Activated CD8-positive, alpha-beta memory T cell treated with anti-CD3 and anti-CD28 coated beads, Interleukin-2, amount 10 ng/mL, durations not matched to agents 7 days and 5 days (primary cell): ENCODE measurements at regions not wholly inside any gene's neighbourhood (a gene's known extent, or its start where the extent isn't known, plus 50 kb on each side); places are given as distances from the start of the nearest gene placed in this dataset.

Experiments used
- ATAC-seq: fragments of 150-1000 bp; cut with Tn5 transposase; one replicate; pipeline ENCODE4 v1.10.0; 2021; ENCODE audit warnings: moderate library complexity
- CTCF ChIA-PET: fragments of 350-600 bp; sonication (Branson Sonifier 250); formaldehyde crosslinking; loops from one replicate; lab custom pipeline; 2021; ENCODE audit warnings: antibody characterized with exemption; lab: Charles Lee
- DNase-seq: peaks from one replicate; pipeline ENCODE4 v3.0.0-alpha.2; 2020
- H3K27ac Mint-ChIP-seq: one replicate; pipeline ENCODE4 v1.8.0; 2021; ENCODE audit warnings: mild to moderate bottlenecking, mixed read lengths
- H3K27me3 Mint-ChIP-seq: one replicate; pipeline ENCODE4 v1.8.0; 2021; ENCODE audit warnings: mixed read lengths
- H3K36me3 Mint-ChIP-seq: one replicate; pipeline ENCODE4 v1.8.0; 2021; ENCODE audit warnings: mild to moderate bottlenecking, mixed read lengths
- H3K4me1 Mint-ChIP-seq: one replicate; pipeline ENCODE4 v1.8.0; 2021; ENCODE audit warnings: mixed read lengths
- H3K4me3 Mint-ChIP-seq: one replicate; pipeline ENCODE4 v1.8.0; 2021; ENCODE audit warnings: mild to moderate bottlenecking, moderate library complexity, mixed read lengths
- H3K9me3 Mint-ChIP-seq: one replicate; pipeline ENCODE4 v1.8.0; 2022; ENCODE audit warnings: low read depth, mixed read lengths

DNA sequence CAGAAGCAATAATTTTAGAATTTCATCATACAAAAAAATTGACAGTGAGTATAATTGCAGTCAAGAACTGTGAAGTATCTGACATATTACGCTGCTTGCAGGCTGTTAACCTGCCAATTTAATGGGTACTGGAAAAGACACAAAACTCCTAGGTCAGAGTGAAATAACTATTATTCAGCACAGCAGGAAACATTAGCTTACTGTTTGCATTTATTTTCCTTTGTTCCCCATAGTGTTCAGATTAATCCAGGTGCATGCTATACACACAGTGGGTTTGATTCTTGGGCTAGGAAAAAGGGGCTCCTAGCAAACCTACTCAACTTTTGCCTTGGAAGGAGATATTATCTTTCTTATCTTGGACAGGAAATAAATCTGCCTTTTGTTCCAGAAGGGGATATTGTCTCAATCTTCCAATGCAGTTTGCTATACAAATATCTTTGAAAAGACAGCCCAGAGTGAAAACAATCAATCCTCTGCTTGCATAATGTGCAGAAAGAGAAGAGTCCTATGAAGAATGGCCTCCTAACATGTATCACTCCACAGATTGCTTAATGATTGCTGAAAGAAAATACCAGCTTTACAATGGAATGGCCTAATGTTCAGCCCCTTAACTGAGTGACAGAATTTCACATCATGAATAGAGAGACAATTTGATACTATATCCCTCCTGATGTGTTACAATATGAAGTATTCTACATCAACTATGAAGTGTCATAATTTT lies 443.4 kb downstream of the TBC1D4 start:
- CTCF ChIA-PET: no interaction called here
- Mint-ChIP-seq H3K9me3 (no peaks in the 10 kb centered on the region), H3K27ac (no peak overlapping the region), H3K27me3 (no peaks in the 10 kb centered on the region), H3K4me3 (no peak overlapping the region), H3K4me1 (no peaks in the 10 kb centered on the region), H3K36me3 (no peaks in the 10 kb centered on the region)
- ATAC-seq (no peak), DNase-seq (no peak)

DNA sequence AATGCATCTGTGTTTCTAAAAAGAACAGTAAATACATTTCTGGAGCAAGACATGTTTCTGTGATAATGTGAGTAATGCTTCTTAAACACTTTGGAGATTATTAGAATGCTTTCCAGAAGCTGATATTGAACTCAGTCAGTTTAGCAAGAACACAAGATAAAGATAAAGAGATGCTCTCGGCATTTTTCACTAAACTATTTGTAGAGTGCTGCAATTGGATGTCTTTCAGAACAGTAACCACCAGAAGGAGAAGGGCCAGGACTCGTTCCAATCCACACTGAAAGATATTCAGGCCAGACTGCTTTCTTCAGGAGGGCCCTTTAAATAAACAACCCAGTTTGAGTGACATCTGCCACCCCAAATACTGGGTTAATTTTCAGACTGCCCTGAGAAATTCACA lies 456.0 kb downstream of the TBC1D4 start:
- Mint-ChIP-seq H3K36me3 (no peaks in the 10 kb centered on the region), H3K27me3 (no peaks in the 10 kb centered on the region), H3K27ac (no peak overlapping the region), H3K4me1 (no peaks in the 10 kb centered on the region), H3K4me3 (no peak overlapping the region), H3K9me3 (no peaks in the 10 kb centered on the region)
- CTCF ChIA-PET: no interaction called here
- ATAC-seq (no peak), DNase-seq (no peak)

DNA sequence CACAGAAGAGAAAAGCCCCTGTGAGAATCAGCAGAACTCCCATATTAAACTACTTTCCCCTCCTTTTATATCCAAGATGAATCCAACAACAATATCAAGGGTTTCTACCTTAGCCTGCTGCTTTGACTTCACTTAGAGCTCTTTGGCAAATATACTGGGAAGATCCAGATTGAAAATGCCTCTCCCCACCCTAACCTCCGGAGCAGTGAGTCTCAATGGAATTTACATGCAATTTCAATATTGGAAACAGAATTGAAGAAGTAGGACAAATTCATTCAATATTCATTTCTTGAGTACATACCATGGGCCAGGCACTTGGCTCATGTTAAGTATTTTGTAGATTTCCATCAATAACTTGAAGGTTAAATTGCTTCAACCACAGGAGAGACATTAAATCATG lies 457.4 kb downstream of the TBC1D4 start:
- no peak overlapping the region for H3K27ac Mint-ChIP-seq
- no peak overlapping the region for H3K4me3 Mint-ChIP-seq
- H3K9me3 Mint-ChIP-seq: no peaks in the 10 kb centered on the region
- CTCF ChIA-PET: no interaction called here
- no peak for ATAC-seq
- no peak for DNase-seq
- H3K36me3 Mint-ChIP-seq: no peaks in the 10 kb centered on the region
- no peaks in the 10 kb centered on the region for H3K4me1 Mint-ChIP-seq
- no peaks in the 10 kb centered on the region for H3K27me3 Mint-ChIP-seq

DNA sequence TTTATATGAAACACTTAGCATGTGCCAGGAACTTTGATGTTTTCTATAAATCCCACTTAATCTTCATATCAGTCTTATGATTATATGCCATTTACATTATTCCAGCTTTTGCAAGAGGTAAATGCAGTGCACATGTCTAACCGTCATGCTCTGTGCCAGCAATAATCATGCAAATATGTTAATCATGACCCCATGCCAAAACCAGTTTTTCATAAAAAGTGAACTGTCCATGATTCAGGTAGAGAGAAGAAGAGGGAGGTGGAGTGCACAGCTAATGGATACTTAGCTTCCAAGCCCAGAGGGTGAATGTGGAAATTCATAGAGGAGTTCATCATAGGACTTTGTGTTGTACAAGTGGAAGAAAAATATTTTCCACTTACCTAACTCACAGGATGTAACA lies 458.4 kb downstream of the TBC1D4 start:
- DNase-seq: no peak
- H3K4me3 Mint-ChIP-seq: no peak overlapping the region
- H3K36me3 Mint-ChIP-seq: no peaks in the 10 kb centered on the region

DNA sequence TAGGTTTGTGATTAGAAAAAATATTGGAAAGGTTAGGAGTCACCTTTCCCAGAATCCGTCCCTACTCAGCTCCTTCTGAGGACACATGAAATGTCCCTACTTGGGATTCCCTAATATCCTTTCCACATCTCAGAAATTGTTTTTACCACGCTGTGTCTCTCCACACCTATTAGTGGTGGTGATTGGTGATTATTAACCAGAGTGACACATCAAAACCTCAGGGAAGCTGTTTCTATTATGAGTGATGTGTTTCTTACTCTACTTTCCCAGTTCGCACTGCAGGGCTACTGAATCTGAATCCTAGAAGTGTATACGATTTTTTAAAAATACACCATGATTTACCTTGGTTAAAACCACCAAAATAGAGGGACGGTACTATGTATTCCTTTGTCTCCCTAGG lies 460.8 kb downstream of the TBC1D4 start:
- no peak overlapping the region for H3K4me3 Mint-ChIP-seq
- H3K27me3 Mint-ChIP-seq: peaks cover 3% of the 10 kb centered on the region
- CTCF ChIA-PET: no interaction called here

More for the DNA sequence above, 458.4 kb downstream of the TBC1D4 start:
- Mint-ChIP-seq H3K27me3 (no peaks in the 10 kb centered on the region), H3K4me1 (no peaks in the 10 kb centered on the region), H3K27ac (no peak overlapping the region), H3K9me3 (no peaks in the 10 kb centered on the region)
- no peak for ATAC-seq
- CTCF ChIA-PET: no interaction called here

DNA sequence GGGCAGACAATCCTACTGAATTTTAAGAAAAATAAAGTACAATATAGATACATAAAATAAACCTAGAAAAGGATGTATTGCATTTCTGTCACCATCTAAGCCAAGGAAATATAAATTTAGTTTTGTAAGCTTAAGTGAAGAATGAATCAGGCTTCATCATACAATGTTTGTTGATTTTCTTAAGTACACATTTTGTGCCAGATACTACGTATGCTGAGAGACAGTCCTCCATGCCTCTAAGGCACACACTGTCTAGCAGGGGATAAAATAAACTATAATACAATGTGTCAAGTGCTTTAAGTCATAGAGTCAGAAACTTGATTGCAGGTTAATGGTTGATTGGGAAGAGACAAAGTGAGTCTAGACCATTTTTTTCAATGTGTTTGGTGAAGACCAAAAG lies 465.7 kb downstream of the TBC1D4 start:
- H3K4me3 Mint-ChIP-seq: no peak overlapping the region
- no peaks in the 10 kb centered on the region for H3K9me3 Mint-ChIP-seq
- ATAC-seq: no peak
- no peak overlapping the region for H3K27ac Mint-ChIP-seq
- DNase-seq: no peak
- H3K27me3 Mint-ChIP-seq: peaks cover 3% of the 10 kb centered on the region
- H3K4me1 Mint-ChIP-seq: no peaks in the 10 kb centered on the region
- H3K36me3 Mint-ChIP-seq: no peaks in the 10 kb centered on the region
- CTCF ChIA-PET: no interaction called here

More for the DNA sequence above, 460.8 kb downstream of the TBC1D4 start:
- no peak for ATAC-seq
- no peak overlapping the region for H3K27ac Mint-ChIP-seq
- H3K4me1 Mint-ChIP-seq: no peaks in the 10 kb centered on the region
- no peaks in the 10 kb centered on the region for H3K36me3 Mint-ChIP-seq
- no peak for DNase-seq
- no peaks in the 10 kb centered on the region for H3K9me3 Mint-ChIP-seq

DNA sequence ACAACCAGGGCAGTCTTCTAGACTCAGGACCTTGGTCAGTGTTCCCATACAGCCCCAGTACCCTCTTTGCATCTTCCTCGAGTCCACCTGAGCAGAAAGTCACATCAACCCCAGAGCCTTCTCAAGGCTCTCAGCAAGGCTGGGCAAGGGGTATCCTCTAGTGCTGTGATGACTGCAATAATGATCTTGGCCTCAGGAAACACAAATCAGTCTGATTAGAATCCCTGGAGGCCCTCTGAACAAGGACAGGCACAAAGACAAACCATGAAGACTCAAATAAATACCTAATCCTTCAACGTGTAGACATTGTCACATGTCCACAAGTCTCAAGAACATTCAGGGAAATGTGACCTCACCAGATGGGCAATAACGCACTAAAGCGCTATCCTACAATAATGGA lies 468.2 kb downstream of the TBC1D4 start:
- H3K4me3 Mint-ChIP-seq: no peak overlapping the region
- H3K9me3 Mint-ChIP-seq: no peaks in the 10 kb centered on the region
- peaks cover 3% of the 10 kb centered on the region for H3K27me3 Mint-ChIP-seq
- ATAC-seq (no peak), DNase-seq (no peak)
- no peaks in the 10 kb centered on the region for H3K36me3 Mint-ChIP-seq
- H3K4me1 Mint-ChIP-seq: no peaks in the 10 kb centered on the region
- CTCF ChIA-PET: no interaction called here
- no peak overlapping the region for H3K27ac Mint-ChIP-seq

DNA sequence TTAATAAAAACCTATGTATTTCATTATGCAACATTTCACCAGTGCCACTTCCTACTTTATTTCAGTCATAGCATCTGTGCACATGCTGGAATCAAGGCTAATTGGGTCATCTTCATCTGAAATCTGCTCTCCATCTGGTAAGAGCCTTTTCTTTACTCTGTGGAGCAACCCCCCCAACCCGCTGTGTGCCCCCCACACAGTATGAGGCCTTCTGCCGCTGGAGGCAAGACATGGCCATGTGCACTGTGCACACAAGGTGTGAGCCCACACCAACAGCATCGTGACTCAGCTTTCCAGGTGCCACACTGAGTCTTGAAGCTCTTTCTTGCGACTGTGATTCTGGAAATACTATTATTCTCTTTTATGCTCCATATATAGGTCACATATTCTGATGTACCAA lies 471.0 kb downstream of the TBC1D4 start:
- no peaks in the 10 kb centered on the region for H3K36me3 Mint-ChIP-seq
- DNase-seq: no peak
- no peak overlapping the region for H3K4me3 Mint-ChIP-seq
- CTCF ChIA-PET: no interaction called here
- ATAC-seq: no peak
- no peaks in the 10 kb centered on the region for H3K9me3 Mint-ChIP-seq
- H3K27me3 Mint-ChIP-seq: no peaks in the 10 kb centered on the region
- H3K27ac Mint-ChIP-seq: no peak overlapping the region
- H3K4me1 Mint-ChIP-seq: no peaks in the 10 kb centered on the region

DNA sequence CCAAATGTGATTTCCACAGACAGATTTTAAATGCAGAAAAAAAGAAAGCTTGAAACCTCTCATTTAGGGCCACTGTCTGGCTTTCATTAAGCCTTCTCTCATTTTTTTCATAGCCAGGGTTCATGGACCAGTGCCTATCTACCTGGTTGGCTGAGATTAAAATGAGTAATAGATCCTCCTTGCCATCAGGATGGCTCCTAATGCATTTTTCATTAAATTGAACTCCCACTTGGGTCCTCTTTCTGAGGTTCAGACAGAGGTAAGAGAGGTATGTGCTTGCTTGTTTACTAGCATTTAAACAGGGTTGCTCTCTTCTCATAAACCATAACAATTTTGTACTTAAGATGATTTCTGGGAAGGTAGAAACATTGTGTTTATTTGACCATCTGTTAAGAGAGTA lies 473.0 kb downstream of the TBC1D4 start:
- H3K9me3 Mint-ChIP-seq: no peaks in the 10 kb centered on the region
- DNase-seq (no peak), ATAC-seq (no peak)
- no peak overlapping the region for H3K4me3 Mint-ChIP-seq
- no peak overlapping the region for H3K27ac Mint-ChIP-seq
- no peaks in the 10 kb centered on the region for H3K36me3 Mint-ChIP-seq
- no peaks in the 10 kb centered on the region for H3K27me3 Mint-ChIP-seq
- H3K4me1 Mint-ChIP-seq: no peaks in the 10 kb centered on the region
- CTCF ChIA-PET: no interaction called here

DNA sequence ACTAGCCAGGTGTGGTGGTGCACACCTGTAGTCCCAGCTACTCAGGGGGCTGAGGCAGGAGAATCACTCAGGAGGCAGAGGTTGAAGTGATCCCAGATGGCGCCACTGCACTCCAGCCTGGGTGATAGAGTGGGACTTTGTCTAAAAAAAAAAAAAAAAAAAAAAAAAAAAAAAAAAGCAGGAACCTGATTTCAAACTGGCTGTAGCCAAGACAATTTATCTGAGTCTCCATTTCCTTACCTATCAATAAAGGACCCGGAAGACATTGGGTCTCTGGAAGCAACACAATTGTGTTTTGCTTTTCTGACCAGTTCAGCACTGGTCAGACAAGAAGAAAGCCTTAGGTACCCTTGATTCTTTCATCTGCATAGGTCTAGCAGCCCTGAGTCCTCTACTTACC lies 491.0 kb downstream of the TBC1D4 start:
- Mint-ChIP-seq H3K4me3 (no peak overlapping the region), H3K4me1 (no peaks in the 10 kb centered on the region), H3K27ac (no peak overlapping the region), H3K27me3 (no peaks in the 10 kb centered on the region), H3K36me3 (no peaks in the 10 kb centered on the region), H3K9me3 (no peaks in the 10 kb centered on the region)
- CTCF ChIA-PET: no interaction called here
- no peak for DNase-seq
- ATAC-seq: no peak

DNA sequence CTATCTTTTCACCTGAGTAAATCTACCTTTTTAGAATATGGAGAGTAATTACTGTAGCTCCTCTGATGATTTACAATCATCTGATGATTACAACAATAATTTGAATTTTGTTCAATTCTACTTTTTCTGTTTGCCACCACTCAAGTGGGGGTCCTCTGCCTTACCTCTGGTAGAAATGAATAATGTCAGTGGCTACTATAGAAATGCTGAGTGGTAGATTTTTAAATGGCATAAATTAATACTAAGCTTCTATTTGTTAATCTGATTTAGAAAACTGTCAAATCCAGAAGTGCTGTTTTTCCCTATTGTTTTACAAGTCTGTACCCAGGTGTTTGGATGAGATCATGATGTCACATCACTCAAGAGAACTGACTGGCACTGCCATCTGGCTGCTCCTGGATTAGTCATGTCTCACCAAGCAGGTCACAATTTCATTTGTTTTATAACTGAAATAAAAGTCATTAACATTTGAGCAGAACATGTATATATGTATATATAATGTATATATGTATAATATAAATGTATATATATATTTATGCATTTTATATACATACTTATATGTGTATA lies 494.8 kb downstream of the TBC1D4 start:
- Mint-ChIP-seq H3K9me3 (no peaks in the 10 kb centered on the region), H3K4me1 (no peaks in the 10 kb centered on the region), H3K36me3 (no peaks in the 10 kb centered on the region), H3K27ac (no peak overlapping the region), H3K27me3 (no peaks in the 10 kb centered on the region), H3K4me3 (no peak overlapping the region)
- ATAC-seq (no peak), DNase-seq (no peak)
- CTCF ChIA-PET: no interaction called here

DNA sequence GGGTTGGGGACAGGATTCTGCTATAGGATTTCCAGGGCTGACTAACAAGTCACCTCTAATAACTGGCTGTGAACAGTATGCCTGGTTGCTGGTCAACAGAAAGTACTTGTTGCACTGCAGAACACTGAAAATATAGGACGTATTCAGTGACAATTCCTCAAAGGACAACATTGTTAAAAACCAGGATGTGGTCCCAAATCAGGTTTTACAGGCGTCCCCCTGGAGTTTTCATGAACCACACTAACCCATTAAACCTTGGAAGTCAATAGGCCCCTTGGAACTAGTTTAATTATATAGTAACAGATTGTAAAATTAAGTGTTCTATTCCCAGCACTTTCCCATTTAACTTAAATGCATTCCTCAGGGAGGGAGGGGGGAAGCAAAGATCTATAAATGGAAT lies 495.4 kb downstream of the TBC1D4 start:
- H3K4me1 Mint-ChIP-seq: no peaks in the 10 kb centered on the region
- H3K36me3 Mint-ChIP-seq: no peaks in the 10 kb centered on the region
- DNase-seq (no peak), ATAC-seq (no peak)
- H3K9me3 Mint-ChIP-seq: no peaks in the 10 kb centered on the region
- no peak overlapping the region for H3K27ac Mint-ChIP-seq
- H3K4me3 Mint-ChIP-seq: no peak overlapping the region
- CTCF ChIA-PET: no interaction called here
- no peaks in the 10 kb centered on the region for H3K27me3 Mint-ChIP-seq

DNA sequence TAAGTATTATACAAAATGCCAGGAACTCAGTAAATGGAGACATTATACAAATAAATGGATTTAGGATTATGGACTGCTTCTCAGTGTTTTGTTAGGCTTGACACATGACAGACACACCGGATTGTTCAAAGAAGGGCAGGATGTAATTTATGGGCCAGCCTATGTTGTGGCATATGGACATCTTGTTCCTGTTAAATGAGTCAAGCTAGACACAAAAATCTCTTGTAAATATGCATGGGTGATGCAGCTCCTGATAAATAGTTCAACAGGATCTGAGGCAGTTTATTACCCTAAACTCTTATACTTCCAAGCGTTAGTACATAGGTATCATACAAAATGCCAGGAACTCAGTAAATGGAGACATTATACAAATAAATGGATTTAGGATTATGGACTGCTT lies 502.3 kb downstream of the TBC1D4 start:
- CTCF ChIA-PET: no interaction called here
- no peak for ATAC-seq

DNA sequence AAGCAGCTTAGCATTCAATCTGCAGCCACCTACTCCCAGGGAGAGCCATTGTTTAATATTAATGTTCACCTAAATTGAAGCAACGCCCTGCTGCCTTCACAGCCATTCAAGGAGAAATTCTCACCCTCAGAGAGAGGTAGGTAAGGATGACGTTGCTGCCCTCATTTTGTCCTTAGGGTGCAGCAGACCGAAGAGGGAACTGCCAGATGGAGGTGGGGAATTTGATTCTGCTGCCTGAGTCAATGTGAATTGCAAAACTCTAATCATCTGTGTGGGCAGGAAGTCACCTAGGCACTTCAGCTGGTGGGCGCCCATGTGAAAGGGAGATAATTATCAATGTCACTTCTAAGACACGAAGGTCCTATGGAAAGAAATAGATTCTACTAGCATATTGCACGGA lies 503.4 kb downstream of the TBC1D4 start:
- Mint-ChIP-seq H3K27me3 (peaks cover 6% of the 10 kb centered on the region), H3K36me3 (no peaks in the 10 kb centered on the region), H3K4me3 (no peak overlapping the region), H3K4me1 (no peaks in the 10 kb centered on the region), H3K27ac (no peak overlapping the region), H3K9me3 (no peaks in the 10 kb centered on the region)
- DNase-seq (no peak), ATAC-seq (no peak)
- CTCF ChIA-PET: no interaction called here

More for the DNA sequence above, 502.3 kb downstream of the TBC1D4 start:
- H3K27me3 Mint-ChIP-seq: peaks cover 4% of the 10 kb centered on the region
- H3K4me3 Mint-ChIP-seq: no peak overlapping the region
- no peak for DNase-seq
- no peaks in the 10 kb centered on the region for H3K9me3 Mint-ChIP-seq
- no peak overlapping the region for H3K27ac Mint-ChIP-seq
- no peaks in the 10 kb centered on the region for H3K4me1 Mint-ChIP-seq
- H3K36me3 Mint-ChIP-seq: no peaks in the 10 kb centered on the region
